ENCODE measurements at regions not wholly inside any gene's neighbourhood (a gene's known extent, or its start where the extent isn't known, plus 50 kb on each side); places are given as distances from the start of the nearest gene placed in this dataset.

- no peak overlapping the region for H3K4me2 ChIP-seq
- DNase-seq (ENCODE audit: low spot score): no peak
- no peak overlapping the region for H3K4me3 Mint-ChIP-seq
- no peaks in the 10 kb centered on the region for H3K4me1 Mint-ChIP-seq
- TF ChIP-seq, protein P1, sequence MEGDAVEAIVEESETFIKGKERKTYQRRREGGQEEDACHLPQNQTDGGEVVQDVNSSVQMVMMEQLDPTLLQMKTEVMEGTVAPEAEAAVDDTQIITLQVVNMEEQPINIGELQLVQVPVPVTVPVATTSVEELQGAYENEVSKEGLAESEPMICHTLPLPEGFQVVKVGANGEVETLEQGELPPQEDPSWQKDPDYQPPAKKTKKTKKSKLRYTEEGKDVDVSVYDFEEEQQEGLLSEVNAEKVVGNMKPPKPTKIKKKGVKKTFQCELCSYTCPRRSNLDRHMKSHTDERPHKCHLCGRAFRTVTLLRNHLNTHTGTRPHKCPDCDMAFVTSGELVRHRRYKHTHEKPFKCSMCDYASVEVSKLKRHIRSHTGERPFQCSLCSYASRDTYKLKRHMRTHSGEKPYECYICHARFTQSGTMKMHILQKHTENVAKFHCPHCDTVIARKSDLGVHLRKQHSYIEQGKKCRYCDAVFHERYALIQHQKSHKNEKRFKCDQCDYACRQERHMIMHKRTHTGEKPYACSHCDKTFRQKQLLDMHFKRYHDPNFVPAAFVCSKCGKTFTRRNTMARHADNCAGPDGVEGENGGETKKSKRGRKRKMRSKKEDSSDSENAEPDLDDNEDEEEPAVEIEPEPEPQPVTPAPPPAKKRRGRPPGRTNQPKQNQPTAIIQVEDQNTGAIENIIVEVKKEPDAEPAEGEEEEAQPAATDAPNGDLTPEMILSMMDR (conservative IDR thresholded peaks at IDR 0.05; ENCODE audit: low read depth in 2 of 2): no peak
- TF ChIP-seq EZH2 (IDR thresholded peaks at IDR 0.05; ENCODE audit: low read depth, unreplicated experiment): no peak
- no peak for TF ChIP-seq REST (IDR thresholded peaks at IDR 0.05; ENCODE audit: unreplicated experiment)
- TF ChIP-seq ZNF114 (CRISPR knock-in tag; IDR thresholded peaks at IDR 0.05): no peak
- TF ChIP-seq, protein P2, sequence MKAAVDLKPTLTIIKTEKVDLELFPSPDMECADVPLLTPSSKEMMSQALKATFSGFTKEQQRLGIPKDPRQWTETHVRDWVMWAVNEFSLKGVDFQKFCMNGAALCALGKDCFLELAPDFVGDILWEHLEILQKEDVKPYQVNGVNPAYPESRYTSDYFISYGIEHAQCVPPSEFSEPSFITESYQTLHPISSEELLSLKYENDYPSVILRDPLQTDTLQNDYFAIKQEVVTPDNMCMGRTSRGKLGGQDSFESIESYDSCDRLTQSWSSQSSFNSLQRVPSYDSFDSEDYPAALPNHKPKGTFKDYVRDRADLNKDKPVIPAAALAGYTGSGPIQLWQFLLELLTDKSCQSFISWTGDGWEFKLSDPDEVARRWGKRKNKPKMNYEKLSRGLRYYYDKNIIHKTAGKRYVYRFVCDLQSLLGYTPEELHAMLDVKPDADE (IDR thresholded peaks at IDR 0.05): no peak
- no peak for TF ChIP-seq NANOG (IDR thresholded peaks at IDR 0.05; ENCODE audit: borderline replicate concordance)
- no peak for TF ChIP-seq POLR2AphosphoS5 (IDR thresholded peaks at IDR 0.05; ENCODE audit: low read depth)
- H3K36me3 ChIP-seq (ENCODE audit: insufficient read depth): peaks cover 5% of the 10 kb centered on the region; the same call in 1 of the 2 replicates
- H4K20me1 ChIP-seq (replicated peaks; ENCODE audit: insufficient read depth): no peaks in the 10 kb centered on the region
- H3K27me3 ChIP-seq (ENCODE audit: insufficient read depth): no peaks in the 10 kb centered on the region
- H3K36me3 Mint-ChIP-seq (ENCODE audit: low read depth): peaks cover 18% of the 10 kb centered on the region
- no peak for ATAC-seq
- H2AFZ ChIP-seq: no peak overlapping the region
- H3K27ac ChIP-seq (ENCODE audit: low read depth): no peak overlapping the region
- H3K27me3 Mint-ChIP-seq (ENCODE audit: insufficient read depth, low read depth, poor library complexity): no peaks in the 10 kb centered on the region
- H3K4me1 ChIP-seq (ENCODE audit: insufficient read depth): no peaks in the 10 kb centered on the region
- H3K9me3 Mint-ChIP-seq: peaks cover 38% of the 10 kb centered on the region
- H3K27ac Mint-ChIP-seq: no peak overlapping the region
- H3K79me2 ChIP-seq (replicated peaks; ENCODE audit: insufficient read depth): no peaks in the 10 kb centered on the region
- H3F3A ChIP-seq (replicated peaks; ENCODE audit: low read depth): no peaks in the 10 kb centered on the region; the same call in 1 of the 2 replicates
- H3K4me3 ChIP-seq: no peak overlapping the region
- H3K9me2 ChIP-seq (ENCODE audit: insufficient read depth): no peaks in the 10 kb centered on the region
Observed at GRCh38 chr7:19948160-19948559, 174.7 kb upstream of the TMEM196 start.

GRCh38 chr7:19944363-19945120, 171.1 kb upstream of the TMEM196 start:
- Histone ChIP-seq H3F3A (replicated peaks; ENCODE audit: low read depth) (no peaks in the 10 kb centered on the region; the same call in 1 of the 2 replicates), H3K79me2 (replicated peaks; ENCODE audit: insufficient read depth) (no peaks in the 10 kb centered on the region), H3K27ac (ENCODE audit: low read depth) (peak overlapping the region; percentile 57; the same call in 1 of the 2 replicates), H2AFZ (no peak overlapping the region), H3K27me3 (ENCODE audit: insufficient read depth) (no peaks in the 10 kb centered on the region), H3K36me3 (ENCODE audit: insufficient read depth) (no peaks in the 10 kb centered on the region), H3K9me2 (ENCODE audit: insufficient read depth) (no peaks in the 10 kb centered on the region), H3K4me1 (ENCODE audit: insufficient read depth) (no peaks in the 10 kb centered on the region), H3K4me2 (no peak overlapping the region), H3K4me3 (no peak overlapping the region), H4K20me1 (replicated peaks; ENCODE audit: insufficient read depth) (no peaks in the 10 kb centered on the region)
- Mint-ChIP-seq H3K4me3 (no peak overlapping the region), H3K9me3 (peaks cover 9% of the 10 kb centered on the region; the same call in 2 of the 3 replicates), H3K27me3 (ENCODE audit: insufficient read depth, low read depth, poor library complexity) (no peaks in the 10 kb centered on the region), H3K27ac (no peak overlapping the region), H3K36me3 (ENCODE audit: low read depth) (peaks cover 4% of the 10 kb centered on the region; the same call in 1 of the 3 replicates), H3K4me1 (no peaks in the 10 kb centered on the region)
- no peak for ATAC-seq
- DNase-seq (ENCODE audit: low spot score): no peak
- TF ChIP-seq STAT1 (IDR thresholded peaks at IDR 0.05; ENCODE audit: unreplicated experiment) (no peak), POLR2AphosphoS5 (IDR thresholded peaks at IDR 0.05; ENCODE audit: low read depth) (no peak), CREB1 (CRISPR knock-in tag; IDR thresholded peaks at IDR 0.05; ENCODE audit: low read depth) (no peak), ZNF331 (CRISPR knock-in tag; IDR thresholded peaks at IDR 0.05; ENCODE audit: low read depth) (no peak), NANOG (IDR thresholded peaks at IDR 0.05; ENCODE audit: borderline replicate concordance) (no peak), ZNF114 (CRISPR knock-in tag; IDR thresholded peaks at IDR 0.05) (no peak), EZH2phosphoT487 (IDR thresholded peaks at IDR 0.05; ENCODE audit: unreplicated experiment) (no peak), EZH2 (IDR thresholded peaks at IDR 0.05; ENCODE audit: low read depth, unreplicated experiment) (no peak), JUNB (IDR thresholded peaks at IDR 0.05; ENCODE audit: unreplicated experiment) (no peak)
- TF ChIP-seq, protein P2 (IDR thresholded peaks at IDR 0.05): no peak
- TF ChIP-seq, protein P1 (conservative IDR thresholded peaks at IDR 0.05; ENCODE audit: low read depth in 2 of 2): no peak

Data from GM23338 (cell line).